GM23338 (cell line): ENCODE measurements at regions not wholly inside any gene's neighbourhood (a gene's known extent, or its start where the extent isn't known, plus 50 kb on each side); places are given as distances from the start of the nearest gene placed in this dataset.

Experiments used
- ATAC-seq: fragments of 200-7000 bp; cut with Tn5 transposase; 3 replicates; pipeline ENCODE4 v1.9.1; 2020
- DNase-seq: peaks from one replicate; pipeline ENCODE4 v3.0.0-alpha.2; 2015; ENCODE audit warnings: low spot score
- H2AFZ ChIP-seq: fragments of 200-600 bp; sonication (generic); 2 replicates; pipeline ENCODE4 v1.8.0; 2016; ENCODE audit warnings: antibody characterized with exemption, mild to moderate bottlenecking, moderate library complexity
- H3F3A ChIP-seq: fragments of 200-600 bp; sonication (generic); replicated peaks from 2 replicates; pipeline ENCODE4 v1.8.0; 2017; ENCODE audit warnings: antibody characterized with exemption, mixed run types, low read depth
- H3K27ac ChIP-seq: fragments of 200-600 bp; sonication (generic); 2 replicates; pipeline ENCODE4 v1.6.1; 2016; ENCODE audit warnings: low read depth
- H3K27me3 ChIP-seq: fragments of 200-600 bp; sonication (generic); 2 replicates; pipeline ENCODE4 v1.8.0; 2016; ENCODE audit warnings: mild to moderate bottlenecking, mixed run types, moderate library complexity; ENCODE audit not compliant: insufficient read depth
- H3K36me3 ChIP-seq: fragments of 200-600 bp; sonication (generic); 2 replicates; pipeline ENCODE4 v1.8.0; 2016; ENCODE audit warnings: mild to moderate bottlenecking; ENCODE audit not compliant: insufficient read depth
- H3K4me1 ChIP-seq: fragments of 200-600 bp; sonication (generic); 2 replicates; pipeline ENCODE4 v1.8.0; 2016; ENCODE audit warnings: mild to moderate bottlenecking, moderate library complexity; ENCODE audit not compliant: insufficient read depth
- H3K4me2 ChIP-seq: fragments of 200-600 bp; sonication (generic); 2 replicates; pipeline ENCODE4 v1.7.1; 2017; ENCODE audit warnings: mixed run types
- H3K4me3 ChIP-seq: fragments of 200-600 bp; sonication (generic); 2 replicates; pipeline ENCODE4 v1.6.1; 2016; ENCODE audit warnings: mixed run types
- H3K79me2 ChIP-seq: fragments of 200-600 bp; sonication (generic); replicated peaks from 2 replicates; pipeline ENCODE4 v1.8.0; 2017; ENCODE audit warnings: mild to moderate bottlenecking; ENCODE audit not compliant: insufficient read depth
- H3K9me2 ChIP-seq: fragments of 200-600 bp; sonication (generic); 2 replicates; pipeline ENCODE4 v1.8.0; 2017; ENCODE audit not compliant: insufficient read depth
- H4K20me1 ChIP-seq: fragments of 200-600 bp; sonication (generic); replicated peaks from 2 replicates; pipeline ENCODE4 v1.8.0; 2017; ENCODE audit warnings: mild to moderate bottlenecking; ENCODE audit not compliant: insufficient read depth
- H3K27ac Mint-ChIP-seq: 2 replicates; pipeline ENCODE4 v1.8.0; 2020; ENCODE audit warnings: inconsistent platforms, mild to moderate bottlenecking, moderate library complexity, mixed read lengths
- H3K27me3 Mint-ChIP-seq: 3 replicates; pipeline ENCODE4 v1.8.0; 2022; ENCODE audit warnings: low read depth, mild to moderate bottlenecking, moderate library complexity, mixed read lengths, inconsistent platforms; ENCODE audit not compliant: insufficient read depth, poor library complexity
- H3K36me3 Mint-ChIP-seq: 3 replicates; pipeline ENCODE4 v1.8.0; 2021; ENCODE audit warnings: low read depth, mild to moderate bottlenecking, inconsistent platforms, moderate library complexity, mixed read lengths
- H3K4me1 Mint-ChIP-seq: 3 replicates; pipeline ENCODE4 v1.8.0; 2020; ENCODE audit warnings: mild to moderate bottlenecking, inconsistent platforms, mixed read lengths
- H3K4me3 Mint-ChIP-seq: 3 replicates; pipeline ENCODE4 v1.8.0; 2021; ENCODE audit warnings: moderate library complexity, mild to moderate bottlenecking, inconsistent platforms, mixed read lengths
- H3K9me3 Mint-ChIP-seq: 3 replicates; pipeline ENCODE4 v1.8.0; 2020; ENCODE audit warnings: moderate library complexity, mild to moderate bottlenecking, inconsistent platforms, mixed read lengths
- CREB1 ChIP-seq: fragments of 250-450 bp; sonication (Bioruptor Pico); IDR thresholded peaks from 2 replicates; pipeline ENCODE4 v1.5.0; 2020; ENCODE audit warnings: low read depth, mild to moderate bottlenecking, moderate library complexity
- EZH2 ChIP-seq: fragments of 200-600 bp; sonication (generic); IDR thresholded peaks from one replicate; pipeline ENCODE4 v1.8.0; 2017; ENCODE audit warnings: antibody characterized with exemption, mild to moderate bottlenecking, low read depth; ENCODE audit not compliant: unreplicated experiment
- EZH2phosphoT487 ChIP-seq: fragments of 200-600 bp; sonication (generic); IDR thresholded peaks from one replicate; pipeline ENCODE4 v1.8.1; 2018; ENCODE audit warnings: antibody characterized with exemption; ENCODE audit not compliant: unreplicated experiment
- JUNB ChIP-seq: IDR thresholded peaks from one replicate; pipeline ENCODE4 v1.6.1; 2016; ENCODE audit warnings: antibody characterized with exemption; ENCODE audit not compliant: unreplicated experiment
- NANOG ChIP-seq: IDR thresholded peaks from 2 replicates; pipeline ENCODE4 v1.6.1; 2016; ENCODE audit warnings: antibody characterized with exemption, borderline replicate concordance
- POLR2AphosphoS5 ChIP-seq: IDR thresholded peaks from 2 replicates; pipeline ENCODE4 v1.6.1; 2016; ENCODE audit warnings: antibody characterized with exemption, low read depth
- STAT1 ChIP-seq: IDR thresholded peaks from one replicate; pipeline ENCODE4 v1.6.1; 2016; ENCODE audit warnings: antibody characterized with exemption; ENCODE audit not compliant: unreplicated experiment
- ZNF331 ChIP-seq: fragments of 250-450 bp; sonication (Bioruptor Pico); IDR thresholded peaks from 2 replicates; pipeline ENCODE4 v1.5.0; 2020; ENCODE audit warnings: low read depth, mild to moderate bottlenecking, moderate library complexity
- TF ChIP-seq, protein P1 (sequence below), 2 experiments: fragments of 200-600 bp in 1 of 2; sonication (generic) in 1 of 2; conservative IDR thresholded peaks; 2 replicates each; pipeline versions ENCODE4 v1.5.1 to v1.6.1; 2016 to 2017; ENCODE audit warnings: antibody characterized with exemption in 2 of 2, low read depth in 2 of 2, mild to moderate bottlenecking in 2 of 2, moderate library complexity in 1 of 2
- TF ChIP-seq, protein P2 (sequence below): fragments of 250-450 bp; sonication (Bioruptor Pico); IDR thresholded peaks from 2 replicates; pipeline ENCODE4 v1.5.0; 2020; ENCODE audit warnings: mild to moderate bottlenecking, moderate library complexity
- TF ChIP-seq, protein P3 (sequence below): IDR thresholded peaks from 2 replicates; pipeline ENCODE4 v1.6.1; 2016; ENCODE audit warnings: antibody characterized with exemption

DNA sequence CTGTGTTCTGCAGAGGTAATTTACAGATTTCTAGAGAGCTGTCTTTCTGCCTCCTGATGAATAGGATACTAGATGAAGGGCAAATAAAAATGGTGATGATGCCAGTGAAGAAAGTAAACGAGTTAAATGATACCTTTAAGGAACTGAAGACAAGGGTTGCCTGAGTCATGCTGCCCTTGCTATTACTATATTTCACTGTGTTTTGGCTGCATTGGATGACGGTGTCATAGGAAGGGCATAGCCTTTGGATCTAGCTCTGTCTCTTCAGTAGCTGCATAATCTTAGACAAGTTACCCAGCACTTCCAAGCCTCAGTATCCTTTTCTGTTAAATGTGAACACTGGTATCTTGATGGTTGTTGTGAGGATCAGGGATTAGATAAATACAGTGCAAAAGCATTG, 131.5 kb upstream of the FGGY start:
- H3F3A ChIP-seq, result no peaks in the 10 kb centered on the region
- H3K4me1 ChIP-seq, result no peaks in the 10 kb centered on the region
- H3K27me3 ChIP-seq, result no peaks in the 10 kb centered on the region
- no peak overlapping the region for H3K27ac Mint-ChIP-seq
- H3K27me3 Mint-ChIP-seq, result peaks cover 1% of the 10 kb centered on the region
- H3K4me3 Mint-ChIP-seq, result no peak overlapping the region
- DNase-seq, result no peak
- no peaks in the 10 kb centered on the region for H3K36me3 ChIP-seq
- H3K4me2 ChIP-seq, result no peak overlapping the region
- peaks cover 15% of the 10 kb centered on the region; the same call in 1 of the 2 replicates for H3K9me2 ChIP-seq
- ATAC-seq, result no peak
- no peaks in the 10 kb centered on the region for H3K4me1 Mint-ChIP-seq
- H3K79me2 ChIP-seq, result no peaks in the 10 kb centered on the region
- no peaks in the 10 kb centered on the region for H4K20me1 ChIP-seq
- TF ChIP-seq POLR2AphosphoS5 (no peak), JUNB (no peak), NANOG (no peak), CREB1 (no peak), EZH2 (no peak), EZH2phosphoT487 (no peak), STAT1 (no peak), ZNF331 (CRISPR knock-in tag) (no peak)
- TF ChIP-seq, protein P1, sequence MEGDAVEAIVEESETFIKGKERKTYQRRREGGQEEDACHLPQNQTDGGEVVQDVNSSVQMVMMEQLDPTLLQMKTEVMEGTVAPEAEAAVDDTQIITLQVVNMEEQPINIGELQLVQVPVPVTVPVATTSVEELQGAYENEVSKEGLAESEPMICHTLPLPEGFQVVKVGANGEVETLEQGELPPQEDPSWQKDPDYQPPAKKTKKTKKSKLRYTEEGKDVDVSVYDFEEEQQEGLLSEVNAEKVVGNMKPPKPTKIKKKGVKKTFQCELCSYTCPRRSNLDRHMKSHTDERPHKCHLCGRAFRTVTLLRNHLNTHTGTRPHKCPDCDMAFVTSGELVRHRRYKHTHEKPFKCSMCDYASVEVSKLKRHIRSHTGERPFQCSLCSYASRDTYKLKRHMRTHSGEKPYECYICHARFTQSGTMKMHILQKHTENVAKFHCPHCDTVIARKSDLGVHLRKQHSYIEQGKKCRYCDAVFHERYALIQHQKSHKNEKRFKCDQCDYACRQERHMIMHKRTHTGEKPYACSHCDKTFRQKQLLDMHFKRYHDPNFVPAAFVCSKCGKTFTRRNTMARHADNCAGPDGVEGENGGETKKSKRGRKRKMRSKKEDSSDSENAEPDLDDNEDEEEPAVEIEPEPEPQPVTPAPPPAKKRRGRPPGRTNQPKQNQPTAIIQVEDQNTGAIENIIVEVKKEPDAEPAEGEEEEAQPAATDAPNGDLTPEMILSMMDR (conservative IDR thresholded peaks at IDR 0.05; ENCODE audit: low read depth in 2 of 2), result no peak
- TF ChIP-seq, protein P2, sequence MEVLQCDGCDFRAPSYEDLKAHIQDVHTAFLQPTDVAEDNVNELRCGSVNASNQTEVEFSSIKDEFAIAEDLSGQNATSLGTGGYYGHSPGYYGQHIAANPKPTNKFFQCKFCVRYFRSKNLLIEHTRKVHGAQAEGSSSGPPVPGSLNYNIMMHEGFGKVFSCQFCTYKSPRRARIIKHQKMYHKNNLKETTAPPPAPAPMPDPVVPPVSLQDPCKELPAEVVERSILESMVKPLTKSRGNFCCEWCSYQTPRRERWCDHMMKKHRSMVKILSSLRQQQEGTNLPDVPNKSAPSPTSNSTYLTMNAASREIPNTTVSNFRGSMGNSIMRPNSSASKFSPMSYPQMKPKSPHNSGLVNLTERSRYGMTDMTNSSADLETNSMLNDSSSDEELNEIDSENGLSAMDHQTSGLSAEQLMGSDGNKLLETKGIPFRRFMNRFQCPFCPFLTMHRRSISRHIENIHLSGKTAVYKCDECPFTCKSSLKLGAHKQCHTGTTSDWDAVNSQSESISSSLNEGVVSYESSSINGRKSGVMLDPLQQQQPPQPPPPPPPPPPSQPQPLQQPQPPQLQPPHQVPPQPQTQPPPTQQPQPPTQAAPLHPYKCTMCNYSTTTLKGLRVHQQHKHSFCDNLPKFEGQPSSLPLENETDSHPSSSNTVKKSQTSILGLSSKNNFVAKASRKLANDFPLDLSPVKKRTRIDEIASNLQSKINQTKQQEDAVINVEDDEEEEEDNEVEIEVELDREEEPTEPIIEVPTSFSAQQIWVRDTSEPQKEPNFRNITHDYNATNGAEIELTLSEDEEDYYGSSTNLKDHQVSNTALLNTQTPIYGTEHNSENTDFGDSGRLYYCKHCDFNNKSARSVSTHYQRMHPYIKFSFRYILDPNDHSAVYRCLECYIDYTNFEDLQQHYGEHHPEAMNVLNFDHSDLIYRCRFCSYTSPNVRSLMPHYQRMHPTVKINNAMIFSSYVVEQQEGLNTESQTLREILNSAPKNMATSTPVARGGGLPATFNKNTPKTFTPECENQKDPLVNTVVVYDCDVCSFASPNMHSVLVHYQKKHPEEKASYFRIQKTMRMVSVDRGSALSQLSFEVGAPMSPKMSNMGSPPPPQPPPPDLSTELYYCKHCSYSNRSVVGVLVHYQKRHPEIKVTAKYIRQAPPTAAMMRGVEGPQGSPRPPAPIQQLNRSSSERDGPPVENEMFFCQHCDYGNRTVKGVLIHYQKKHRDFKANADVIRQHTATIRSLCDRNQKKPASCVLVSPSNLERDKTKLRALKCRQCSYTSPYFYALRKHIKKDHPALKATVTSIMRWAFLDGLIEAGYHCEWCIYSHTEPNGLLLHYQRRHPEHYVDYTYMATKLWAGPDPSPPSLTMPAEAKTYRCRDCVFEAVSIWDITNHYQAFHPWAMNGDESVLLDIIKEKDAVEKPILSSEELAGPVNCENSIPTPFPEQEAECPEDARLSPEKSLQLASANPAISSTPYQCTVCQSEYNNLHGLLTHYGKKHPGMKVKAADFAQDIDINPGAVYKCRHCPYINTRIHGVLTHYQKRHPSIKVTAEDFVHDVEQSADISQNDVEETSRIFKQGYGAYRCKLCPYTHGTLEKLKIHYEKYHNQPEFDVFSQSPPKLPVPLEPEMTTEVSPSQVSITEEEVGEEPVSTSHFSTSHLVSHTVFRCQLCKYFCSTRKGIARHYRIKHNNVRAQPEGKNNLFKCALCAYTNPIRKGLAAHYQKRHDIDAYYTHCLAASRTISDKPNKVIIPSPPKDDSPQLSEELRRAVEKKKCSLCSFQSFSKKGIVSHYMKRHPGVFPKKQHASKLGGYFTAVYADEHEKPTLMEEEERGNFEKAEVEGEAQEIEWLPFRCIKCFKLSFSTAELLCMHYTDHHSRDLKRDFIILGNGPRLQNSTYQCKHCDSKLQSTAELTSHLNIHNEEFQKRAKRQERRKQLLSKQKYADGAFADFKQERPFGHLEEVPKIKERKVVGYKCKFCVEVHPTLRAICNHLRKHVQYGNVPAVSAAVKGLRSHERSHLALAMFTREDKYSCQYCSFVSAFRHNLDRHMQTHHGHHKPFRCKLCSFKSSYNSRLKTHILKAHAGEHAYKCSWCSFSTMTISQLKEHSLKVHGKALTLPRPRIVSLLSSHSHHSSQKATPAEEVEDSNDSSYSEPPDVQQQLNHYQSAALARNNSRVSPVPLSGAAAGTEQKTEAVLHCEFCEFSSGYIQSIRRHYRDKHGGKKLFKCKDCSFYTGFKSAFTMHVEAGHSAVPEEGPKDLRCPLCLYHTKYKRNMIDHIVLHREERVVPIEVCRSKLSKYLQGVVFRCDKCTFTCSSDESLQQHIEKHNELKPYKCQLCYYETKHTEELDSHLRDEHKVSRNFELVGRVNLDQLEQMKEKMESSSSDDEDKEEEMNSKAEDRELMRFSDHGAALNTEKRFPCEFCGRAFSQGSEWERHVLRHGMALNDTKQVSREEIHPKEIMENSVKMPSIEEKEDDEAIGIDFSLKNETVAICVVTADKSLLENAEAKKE (CRISPR knock-in tag), result no peak
- TF ChIP-seq, protein P3, sequence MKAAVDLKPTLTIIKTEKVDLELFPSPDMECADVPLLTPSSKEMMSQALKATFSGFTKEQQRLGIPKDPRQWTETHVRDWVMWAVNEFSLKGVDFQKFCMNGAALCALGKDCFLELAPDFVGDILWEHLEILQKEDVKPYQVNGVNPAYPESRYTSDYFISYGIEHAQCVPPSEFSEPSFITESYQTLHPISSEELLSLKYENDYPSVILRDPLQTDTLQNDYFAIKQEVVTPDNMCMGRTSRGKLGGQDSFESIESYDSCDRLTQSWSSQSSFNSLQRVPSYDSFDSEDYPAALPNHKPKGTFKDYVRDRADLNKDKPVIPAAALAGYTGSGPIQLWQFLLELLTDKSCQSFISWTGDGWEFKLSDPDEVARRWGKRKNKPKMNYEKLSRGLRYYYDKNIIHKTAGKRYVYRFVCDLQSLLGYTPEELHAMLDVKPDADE, result no peak
- no peak overlapping the region for H3K27ac ChIP-seq
- H2AFZ ChIP-seq, result no peak overlapping the region
- H3K36me3 Mint-ChIP-seq, result no peaks in the 10 kb centered on the region
- no peak overlapping the region for H3K4me3 ChIP-seq
- H3K9me3 Mint-ChIP-seq, result no peaks in the 10 kb centered on the region; the same call in 2 of the 3 replicates
